ENCODE measurements at regions not wholly inside any gene's neighbourhood (a gene's known extent, or its start where the extent isn't known, plus 50 kb on each side); places are given as distances from the start of the nearest gene placed in this dataset.

- no peak for TF ChIP-seq CTCF (IDR thresholded peaks at IDR 0.05)
- no peaks in the 10 kb centered on the region for H3K27me3 ChIP-seq (replicated peaks; ENCODE audit: insufficient read depth)
- no peak overlapping the region for H3K4me3 ChIP-seq
- no peak overlapping the region for H3K27ac ChIP-seq
- peaks cover 5 to 7% of the 10 kb centered on the region in 2 donors for H3K4me1 ChIP-seq (ENCODE audit: control insufficient read depth in 1 of 2, low read depth in 2 of 2)
- no peaks in the 10 kb centered on the region for H3K36me3 ChIP-seq
- ATAC-seq (ENCODE audit: insufficient number of reproducible peaks, low FRiP score, low read depth) (no peak), DNase-seq (ENCODE audit: low spot score) (no peak)
- H3K9me3 ChIP-seq = no peaks in the 10 kb centered on the region
Measured at GRCh38 chr2:8572712-8573233, 109.1 kb upstream of the ID2 start.

GRCh38 chr2:8573234-8573941, 108.5 kb upstream of the ID2 start:
- Histone ChIP-seq H3K36me3 (no peaks in the 10 kb centered on the region), H3K4me1 (ENCODE audit: control insufficient read depth in 1 of 2, low read depth in 2 of 2) (peaks cover 5 to 7% of the 10 kb centered on the region in 2 donors), H3K27ac (no peak overlapping the region), H3K9me3 (no peaks in the 10 kb centered on the region), H3K27me3 (replicated peaks; ENCODE audit: insufficient read depth) (no peaks in the 10 kb centered on the region), H3K4me3 (no peak overlapping the region)
- TF ChIP-seq CTCF (IDR thresholded peaks at IDR 0.05) = no peak
- ATAC-seq (ENCODE audit: insufficient number of reproducible peaks, low FRiP score, low read depth) = no peak
- DNase-seq (ENCODE audit: low spot score) = no peak

GRCh38 chr2:8573942-8574195, 108.0 kb upstream of the ID2 start:
- H3K27ac ChIP-seq = no peak overlapping the region
- no peak for ATAC-seq (ENCODE audit: insufficient number of reproducible peaks, low FRiP score, low read depth)
- no peaks in the 10 kb centered on the region for H3K36me3 ChIP-seq
- no peaks in the 10 kb centered on the region for H3K27me3 ChIP-seq (replicated peaks; ENCODE audit: insufficient read depth)
- H3K9me3 ChIP-seq = no peaks in the 10 kb centered on the region
- H3K4me3 ChIP-seq = no peak overlapping the region
- no peak for TF ChIP-seq CTCF (IDR thresholded peaks at IDR 0.05)
- DNase-seq (ENCODE audit: low spot score) = no peak
- peaks cover 5 to 7% of the 10 kb centered on the region in 2 donors for H3K4me1 ChIP-seq (ENCODE audit: control insufficient read depth in 1 of 2, low read depth in 2 of 2)

GRCh38 chr2:8574196-8575037, 107.4 kb upstream of the ID2 start:
- Histone ChIP-seq H3K9me3 (no peaks in the 10 kb centered on the region), H3K27ac (no peak overlapping the region), H3K4me3 (no peak overlapping the region), H3K4me1 (ENCODE audit: control insufficient read depth in 1 of 2, low read depth in 2 of 2) (peaks cover 5 to 7% of the 10 kb centered on the region in 2 donors), H3K36me3 (no peaks in the 10 kb centered on the region), H3K27me3 (replicated peaks; ENCODE audit: insufficient read depth) (no peaks in the 10 kb centered on the region)
- DNase-seq (ENCODE audit: low spot score) (no peak), ATAC-seq (ENCODE audit: insufficient number of reproducible peaks, low FRiP score, low read depth) (no peak)
- no peak for TF ChIP-seq CTCF (IDR thresholded peaks at IDR 0.05)

- Histone ChIP-seq H3K9me3 (no peaks in the 10 kb centered on the region), H3K27ac (no peak overlapping the region), H3K4me3 (peak overlapping the region; percentile 33), H3K27me3 (replicated peaks; ENCODE audit: insufficient read depth) (no peaks in the 10 kb centered on the region), H3K36me3 (no peaks in the 10 kb centered on the region), H3K4me1 (ENCODE audit: control insufficient read depth in 1 of 2, low read depth in 2 of 2) (peaks cover 5 to 7% of the 10 kb centered on the region in 2 donors)
- no peak for DNase-seq (ENCODE audit: low spot score)
- no peak for ATAC-seq (ENCODE audit: insufficient number of reproducible peaks, low FRiP score, low read depth)
- TF ChIP-seq CTCF (IDR thresholded peaks at IDR 0.05) = no peak
Measured at GRCh38 chr2:8575038-8575833, 106.6 kb upstream of the ID2 start.

Data from thoracic aorta (tissue), 2 donors.